PC-9 (cell line): ENCODE measurements at regions not wholly inside any gene's neighbourhood (a gene's known extent, or its start where the extent isn't known, plus 50 kb on each side); places are given as distances from the start of the nearest gene placed in this dataset.

ENCODE experiments used
- BruUV-seq: library from RNA; stranded (reverse); fragments of 400-500 nt; replicated peaks from 2 replicates; lab custom pipeline; 2021; lab: Mats Ljungman, UMichigan
- CTCF ChIA-PET: fragments of 300-600 bp; sonication (Branson Sonifier 250); formaldehyde crosslinking; loops from one replicate; lab custom pipeline; 2022; ENCODE audit warnings: antibody characterized with exemption; lab: Charles Lee
- POLR2A ChIA-PET: fragments of 300-600 bp; sonication (Branson Sonifier 250); formaldehyde crosslinking; loops from one replicate; lab custom pipeline; 2022; ENCODE audit warnings: antibody characterized with exemption; ENCODE audit not compliant: unreplicated experiment; lab: Charles Lee
- DNase-seq, 2 experiments: peaks; one replicate each; pipeline versions ENCODE4 v3.0.0 to v3.0.0-alpha.2; 2015 to 2022; ENCODE audit warnings: mixed read lengths in 1 of 2
- H2AFZ ChIP-seq: fragments of 200-600 bp; sonication (generic); 2 replicates; pipeline ENCODE4 v1.8.1; 2017; ENCODE audit warnings: antibody characterized with exemption
- H3F3A ChIP-seq: fragments of 200-600 bp; sonication (generic); 2 replicates; pipeline ENCODE4 v1.8.1; 2017; ENCODE audit warnings: antibody characterized with exemption, mild to moderate bottlenecking, low read depth; ENCODE audit not compliant: insufficient read depth
- H3K27ac ChIP-seq: fragments of 200-600 bp; sonication (generic); 2 replicates; pipeline ENCODE4 v1.6.1; 2016; ENCODE audit warnings: mixed run types
- H3K27me3 ChIP-seq: fragments of 200-600 bp; sonication (generic); 2 replicates; pipeline ENCODE4 v1.6.1; 2016; ENCODE audit warnings: low read depth, mixed run types; ENCODE audit not compliant: insufficient read depth
- H3K36me3 ChIP-seq: fragments of 200-600 bp; sonication (generic); 2 replicates; pipeline ENCODE4 v1.6.1; 2016; ENCODE audit warnings: low read depth, mixed run types
- H3K4me1 ChIP-seq: fragments of 200-600 bp; sonication (generic); replicated peaks from 2 replicates; pipeline ENCODE4 v1.6.1; 2016; ENCODE audit warnings: mixed run types; ENCODE audit not compliant: insufficient read depth
- H3K4me2 ChIP-seq: fragments of 200-600 bp; sonication (generic); 2 replicates; pipeline ENCODE4 v1.6.1; 2017; ENCODE audit warnings: mixed run types
- H3K4me3 ChIP-seq: fragments of 200-600 bp; sonication (generic); 2 replicates; pipeline ENCODE4 v1.6.1; 2016; ENCODE audit warnings: mixed run types
- H3K79me2 ChIP-seq: fragments of 200-600 bp; sonication (generic); 2 replicates; pipeline ENCODE4 v1.6.1; 2017; ENCODE audit warnings: low read depth, mixed run types
- H3K9me2 ChIP-seq: fragments of 200-600 bp; sonication (generic); 2 replicates; pipeline ENCODE4 v1.8.1; 2017; ENCODE audit warnings: mild to moderate bottlenecking; ENCODE audit not compliant: insufficient read depth
- H3K9me3 ChIP-seq: fragments of 200-600 bp; sonication (generic); 2 replicates; pipeline ENCODE4 v1.8.1; 2016; ENCODE audit warnings: low read depth; ENCODE audit not compliant: insufficient read depth
- H4K20me1 ChIP-seq: fragments of 200-600 bp; sonication (generic); 2 replicates; pipeline ENCODE4 v1.8.1; 2017; ENCODE audit not compliant: insufficient read depth
- EZH2 ChIP-seq: fragments of 200-600 bp; sonication (generic); IDR thresholded peaks from 2 replicates; pipeline ENCODE4 v1.8.0; 2017; ENCODE audit warnings: antibody characterized with exemption, low read depth
- intact Hi-C: fragments of 100-400 bp; cut with micrococcal nuclease; formaldehyde crosslinking; loops from one replicate; pipeline ENCODE4 v1.10.0; 2022; ENCODE audit not compliant: unreplicated experiment
- TF ChIP-seq, protein P1 (sequence below): fragments of 200-600 bp; sonication (generic); conservative IDR thresholded peaks from 2 replicates; pipeline ENCODE4 v1.6.1; 2017; ENCODE audit warnings: mixed run types, antibody characterized with exemption, mild to moderate bottlenecking, moderate library complexity

GRCh38 chr13:46498650-46499049 is 54.3 kb upstream of the LRCH1 start:
- POLR2A ChIA-PET = no interaction called here
- Histone ChIP-seq H3K4me2 (no peak overlapping the region), H3K9me3 (no peaks in the 10 kb centered on the region), H3K27me3 (no peaks in the 10 kb centered on the region), H3K79me2 (no peaks in the 10 kb centered on the region), H3K4me3 (no peak overlapping the region), H3K4me1 (no peaks in the 10 kb centered on the region), H3K9me2 (no peaks in the 10 kb centered on the region), H3K27ac (no peak overlapping the region), H4K20me1 (no peaks in the 10 kb centered on the region), H2AFZ (no peak overlapping the region), H3F3A (no peaks in the 10 kb centered on the region), H3K36me3 (no peaks in the 10 kb centered on the region)
- intact Hi-C loops = no loop called here
- no TSS peak for BruUV-seq
- no peak for DNase-seq
- TF ChIP-seq, protein P1, sequence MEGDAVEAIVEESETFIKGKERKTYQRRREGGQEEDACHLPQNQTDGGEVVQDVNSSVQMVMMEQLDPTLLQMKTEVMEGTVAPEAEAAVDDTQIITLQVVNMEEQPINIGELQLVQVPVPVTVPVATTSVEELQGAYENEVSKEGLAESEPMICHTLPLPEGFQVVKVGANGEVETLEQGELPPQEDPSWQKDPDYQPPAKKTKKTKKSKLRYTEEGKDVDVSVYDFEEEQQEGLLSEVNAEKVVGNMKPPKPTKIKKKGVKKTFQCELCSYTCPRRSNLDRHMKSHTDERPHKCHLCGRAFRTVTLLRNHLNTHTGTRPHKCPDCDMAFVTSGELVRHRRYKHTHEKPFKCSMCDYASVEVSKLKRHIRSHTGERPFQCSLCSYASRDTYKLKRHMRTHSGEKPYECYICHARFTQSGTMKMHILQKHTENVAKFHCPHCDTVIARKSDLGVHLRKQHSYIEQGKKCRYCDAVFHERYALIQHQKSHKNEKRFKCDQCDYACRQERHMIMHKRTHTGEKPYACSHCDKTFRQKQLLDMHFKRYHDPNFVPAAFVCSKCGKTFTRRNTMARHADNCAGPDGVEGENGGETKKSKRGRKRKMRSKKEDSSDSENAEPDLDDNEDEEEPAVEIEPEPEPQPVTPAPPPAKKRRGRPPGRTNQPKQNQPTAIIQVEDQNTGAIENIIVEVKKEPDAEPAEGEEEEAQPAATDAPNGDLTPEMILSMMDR = no peak
- no peak for TF ChIP-seq EZH2
- CTCF ChIA-PET = no interaction called here

GRCh38 chr13:46496086-46496485 is 56.9 kb upstream of the LRCH1 start:
- ChIA-PET CTCF (no interaction called here), POLR2A (no interaction called here)
- H3K4me2 ChIP-seq = no peak overlapping the region
- H3K36me3 ChIP-seq = no peaks in the 10 kb centered on the region
- H3K79me2 ChIP-seq = no peaks in the 10 kb centered on the region
- BruUV-seq = no TSS peak
- H4K20me1 ChIP-seq = no peaks in the 10 kb centered on the region
- intact Hi-C loops = no loop called here
- H3K9me2 ChIP-seq = no peaks in the 10 kb centered on the region
- DNase-seq = no peak
- TF ChIP-seq, protein P1 = no peak
- no peaks in the 10 kb centered on the region for H3K27me3 ChIP-seq
- H3K4me3 ChIP-seq = no peak overlapping the region
- H3K4me1 ChIP-seq = no peaks in the 10 kb centered on the region
- no peaks in the 10 kb centered on the region for H3K9me3 ChIP-seq
- no peaks in the 10 kb centered on the region for H3F3A ChIP-seq
- no peak overlapping the region for H3K27ac ChIP-seq
- no peak overlapping the region for H2AFZ ChIP-seq

GRCh38 chr13:46495651-46496050 is 57.3 kb upstream of the LRCH1 start:
- Histone ChIP-seq H3K9me3 (no peaks in the 10 kb centered on the region), H2AFZ (no peak overlapping the region), H3K27ac (no peak overlapping the region), H3K9me2 (no peaks in the 10 kb centered on the region), H3K27me3 (no peaks in the 10 kb centered on the region), H3K4me1 (no peaks in the 10 kb centered on the region), H4K20me1 (no peaks in the 10 kb centered on the region), H3K4me3 (no peak overlapping the region), H3K4me2 (no peak overlapping the region), H3K36me3 (no peaks in the 10 kb centered on the region), H3F3A (no peaks in the 10 kb centered on the region), H3K79me2 (no peaks in the 10 kb centered on the region)
- ChIA-PET POLR2A (no interaction called here), CTCF (no interaction called here)
- BruUV-seq = no TSS peak
- TF ChIP-seq, protein P1 = no peak
- TF ChIP-seq EZH2 = no peak
- intact Hi-C loops = no loop called here
- no peak for DNase-seq
